Fibroblast of mammary gland (primary cell): ENCODE measurements at regions not wholly inside any gene's neighbourhood (a gene's known extent, or its start where the extent isn't known, plus 50 kb on each side); places are given as distances from the start of the nearest gene placed in this dataset.

Experiments used
- DNase-seq: peaks from one replicate; pipeline ENCODE4 v3.0.0-alpha.2; 2010; ENCODE audit warnings: low read depth
- H3K4me3 ChIP-seq: 2 replicates; pipeline ENCODE4 v1.5.1; 2011; ENCODE audit warnings: low read depth, mild to moderate bottlenecking, low read length, moderate library complexity; ENCODE audit not compliant: control insufficient read depth
- TF ChIP-seq, protein P1 (sequence below): conservative IDR thresholded peaks from 2 replicates; pipeline ENCODE4 v1.5.1; 2011; ENCODE audit warnings: low read depth, low read length, inconsistent platforms; ENCODE audit not compliant: control insufficient read depth, insufficient read depth

DNA sequence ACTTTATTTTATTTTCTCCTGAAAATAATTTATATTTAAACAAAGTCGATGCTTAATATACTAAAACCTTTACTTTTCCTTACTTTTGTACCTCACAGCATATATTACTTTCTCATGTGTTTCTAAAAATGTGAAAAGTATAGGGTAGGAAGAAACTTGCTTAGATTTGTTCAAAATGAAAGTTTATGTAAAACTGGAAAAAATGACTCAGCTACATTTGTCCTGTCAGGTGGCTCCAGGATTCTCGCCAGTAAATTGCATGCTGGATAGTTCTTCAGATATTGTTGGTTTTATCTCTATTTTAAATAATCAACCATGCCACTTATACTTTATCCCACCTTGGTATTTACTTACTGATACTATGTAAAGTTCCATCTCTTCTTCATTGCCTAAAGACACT, 159.2 kb upstream of the NDST4 start:
- TF ChIP-seq, protein P1, sequence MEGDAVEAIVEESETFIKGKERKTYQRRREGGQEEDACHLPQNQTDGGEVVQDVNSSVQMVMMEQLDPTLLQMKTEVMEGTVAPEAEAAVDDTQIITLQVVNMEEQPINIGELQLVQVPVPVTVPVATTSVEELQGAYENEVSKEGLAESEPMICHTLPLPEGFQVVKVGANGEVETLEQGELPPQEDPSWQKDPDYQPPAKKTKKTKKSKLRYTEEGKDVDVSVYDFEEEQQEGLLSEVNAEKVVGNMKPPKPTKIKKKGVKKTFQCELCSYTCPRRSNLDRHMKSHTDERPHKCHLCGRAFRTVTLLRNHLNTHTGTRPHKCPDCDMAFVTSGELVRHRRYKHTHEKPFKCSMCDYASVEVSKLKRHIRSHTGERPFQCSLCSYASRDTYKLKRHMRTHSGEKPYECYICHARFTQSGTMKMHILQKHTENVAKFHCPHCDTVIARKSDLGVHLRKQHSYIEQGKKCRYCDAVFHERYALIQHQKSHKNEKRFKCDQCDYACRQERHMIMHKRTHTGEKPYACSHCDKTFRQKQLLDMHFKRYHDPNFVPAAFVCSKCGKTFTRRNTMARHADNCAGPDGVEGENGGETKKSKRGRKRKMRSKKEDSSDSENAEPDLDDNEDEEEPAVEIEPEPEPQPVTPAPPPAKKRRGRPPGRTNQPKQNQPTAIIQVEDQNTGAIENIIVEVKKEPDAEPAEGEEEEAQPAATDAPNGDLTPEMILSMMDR = no peak
- DNase-seq = no peak
- H3K4me3 ChIP-seq = no peak overlapping the region

- DNase-seq = no peak
- H3K4me3 ChIP-seq = no peak overlapping the region
- TF ChIP-seq, protein P1 = no peak
These were observed 158.8 kb upstream of the NDST4 start for GRCh38 chr4:115272185-115272584.

DNA sequence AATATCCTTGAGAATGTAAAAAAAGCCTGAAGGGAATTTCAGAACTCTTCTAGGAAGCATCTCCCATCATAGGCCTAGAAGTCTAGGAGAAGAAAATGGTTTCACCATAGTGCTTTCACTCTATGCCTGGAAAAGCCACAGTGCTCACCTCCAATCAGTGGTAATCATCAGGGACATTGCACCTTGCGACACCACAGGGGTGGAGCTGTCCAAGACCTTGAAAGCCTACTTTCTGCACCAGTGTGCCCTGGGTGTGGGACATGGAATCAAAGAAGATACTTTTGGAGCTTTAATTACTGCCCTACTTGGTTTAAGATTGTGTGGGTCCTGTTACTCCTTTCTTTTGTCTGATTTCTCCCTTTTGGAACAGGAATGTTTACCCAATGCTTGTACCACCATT, 146.8 kb upstream of the NDST4 start:
- DNase-seq = no peak
- TF ChIP-seq, protein P1 = no peak
- H3K4me3 ChIP-seq = no peak overlapping the region

- no peak overlapping the region for H3K4me3 ChIP-seq
- TF ChIP-seq, protein P1 = no peak
- no peak for DNase-seq
These were observed 146.2 kb upstream of the NDST4 start for GRCh38 chr4:115259642-115260041.

- H3K4me3 ChIP-seq = no peak overlapping the region
- TF ChIP-seq, protein P1 = no peak
- no peak for DNase-seq
These were observed 136.4 kb upstream of the NDST4 start for GRCh38 chr4:115249808-115250207.

DNA sequence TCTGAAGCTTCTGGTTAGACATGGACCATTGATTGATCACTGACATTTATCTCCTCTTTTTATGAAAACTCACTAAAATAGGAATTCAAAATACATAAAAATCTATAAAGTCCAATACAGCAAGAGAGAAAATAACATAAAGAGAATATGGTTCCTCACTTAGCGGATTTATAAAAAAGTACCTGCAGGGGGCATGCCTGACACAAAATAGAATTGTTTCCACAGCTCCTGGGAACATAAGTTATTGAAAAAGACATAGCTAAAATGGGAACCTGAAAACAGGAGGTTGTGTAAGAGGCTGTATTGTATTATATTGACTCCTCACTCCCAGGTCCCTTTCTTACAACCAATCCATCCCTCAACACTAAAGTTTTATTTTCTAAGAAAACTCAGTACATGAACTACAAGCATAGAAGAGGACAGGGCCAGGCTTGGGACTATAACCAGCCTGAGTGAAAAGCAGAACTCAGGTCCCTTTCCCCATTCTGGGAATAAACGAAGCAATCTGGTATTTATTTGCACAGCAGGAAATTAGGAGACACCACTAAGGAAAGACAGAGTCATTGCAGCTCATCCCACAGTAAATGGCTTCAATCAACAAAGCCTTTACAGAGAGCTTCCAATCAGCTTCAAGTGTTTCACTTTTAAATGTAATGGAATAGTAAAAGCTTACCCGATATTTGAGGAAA, 121.1 kb upstream of the NDST4 start:
- TF ChIP-seq, protein P1 = peak; percentile 15
- no peak overlapping the region for H3K4me3 ChIP-seq
- DNase-seq = peak; percentile 4

DNA sequence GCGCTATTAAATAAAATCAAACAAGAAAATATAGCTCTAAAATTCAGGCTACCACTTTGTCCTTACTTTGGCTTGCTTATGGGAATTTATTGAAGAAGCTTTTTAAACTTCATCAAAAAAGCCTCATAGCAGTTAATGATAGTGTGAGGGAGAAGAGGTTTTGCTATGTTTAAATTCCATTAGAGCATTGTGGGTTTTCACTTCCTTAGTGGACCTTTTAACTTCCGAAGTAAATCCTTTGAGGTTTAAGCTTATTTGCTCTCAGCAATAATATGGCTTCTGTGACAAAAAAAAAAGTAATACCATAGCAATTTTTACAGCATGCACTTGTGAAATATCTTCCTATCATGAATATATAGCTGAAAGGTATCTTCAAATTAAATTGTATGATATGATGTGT, 120.2 kb upstream of the NDST4 start:
- TF ChIP-seq, protein P1 = no peak
- no peak for DNase-seq
- H3K4me3 ChIP-seq = no peak overlapping the region
